Superior temporal gyrus (tissue), 1 donor: ENCODE measurements at regions not wholly inside any gene's neighbourhood (a gene's known extent, or its start where the extent isn't known, plus 50 kb on each side); places are given as distances from the start of the nearest gene placed in this dataset.
"Not testable (repeated sequence)": the region's sequence is repeated elsewhere in the genome, so short reads cannot be mapped to it uniquely, and the experiment has no call there.

Source experiments
- DNase-seq: peaks from one replicate; pipeline ENCODE4 v3.0.0-alpha.2; 2016; ENCODE audit errors: extremely low spot score

- DNase-seq: peak; percentile 30
Observed at GRCh38 chr6:26233649-26234420, 131.2 kb upstream of the BTN3A2 start.

- DNase-seq: peak; percentile 71
Observed at GRCh38 chr6:26234421-26235301, 130.3 kb upstream of the BTN3A2 start.

- DNase-seq: no peak
Observed at GRCh38 chr6:26235302-26235670, 129.7 kb upstream of the BTN3A2 start.

GRCh38 chr6:26239415-26239814 is 125.6 kb upstream of the BTN3A2 start:
- DNase-seq: not testable (repeated sequence)

GRCh38 chr6:26240157-26241032 is 124.6 kb upstream of the BTN3A2 start:
- DNase-seq: peak; percentile 52

- DNase-seq: no peak
Observed at GRCh38 chr6:26241033-26241895, 123.7 kb upstream of the BTN3A2 start.

- no peak for DNase-seq
Observed at GRCh38 chr6:26243132-26243531, 121.9 kb upstream of the BTN3A2 start.

- no peak for DNase-seq
Observed at GRCh38 chr6:26243752-26244151, 121.2 kb upstream of the BTN3A2 start.

- no peak for DNase-seq
Observed at GRCh38 chr6:26246058-26246457, 118.9 kb upstream of the BTN3A2 start.

GRCh38 chr6:26246553-26246952 is 118.4 kb upstream of the BTN3A2 start:
- DNase-seq: no peak

GRCh38 chr6:26249707-26249956 is 115.4 kb upstream of the BTN3A2 start:
- DNase-seq: no peak

- DNase-seq: peak; percentile 33
Observed at GRCh38 chr6:26249957-26250697, 114.9 kb upstream of the BTN3A2 start.

- DNase-seq: no peak
Observed at GRCh38 chr6:26250698-26251044, 114.3 kb upstream of the BTN3A2 start.

- peak; percentile 73 for DNase-seq
Observed at GRCh38 chr6:26251354-26252076, 113.5 kb upstream of the BTN3A2 start.

- no peak for DNase-seq
Observed at GRCh38 chr6:26252077-26252472, 112.9 kb upstream of the BTN3A2 start.

- DNase-seq: no peak
Observed at GRCh38 chr6:26254724-26255123, 110.3 kb upstream of the BTN3A2 start.

GRCh38 chr6:26257272-26257671 is 107.7 kb upstream of the BTN3A2 start:
- no peak for DNase-seq

- DNase-seq: no peak
Observed at GRCh38 chr6:26258212-26258977, 106.6 kb upstream of the BTN3A2 start.

- no peak for DNase-seq
Observed at GRCh38 chr6:26260110-26260637, 104.8 kb upstream of the BTN3A2 start.
